ENCODE measurements at regions not wholly inside any gene's neighbourhood (a gene's known extent, or its start where the extent isn't known, plus 50 kb on each side); places are given as distances from the start of the nearest gene placed in this dataset.

DNA sequence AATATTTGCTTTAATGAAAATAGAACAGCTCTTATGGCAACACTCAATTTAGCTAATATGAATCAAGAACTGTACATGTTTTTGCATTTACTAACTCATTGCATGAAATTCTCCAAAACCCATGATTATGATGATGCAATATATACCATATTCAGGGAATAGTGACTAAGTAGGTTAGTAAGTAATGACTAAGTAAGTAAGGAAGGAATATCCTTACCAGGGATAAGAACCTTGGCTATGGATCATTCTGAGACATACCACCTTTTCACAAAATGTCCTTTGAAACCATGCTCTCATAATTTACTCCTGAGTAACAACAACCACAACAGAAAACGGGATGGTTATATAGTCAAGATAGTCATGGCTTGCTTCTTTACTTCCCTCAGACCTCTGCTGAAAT, 1513.0 kb downstream of the STIM2 start:
- TF ChIP-seq, protein P1, sequence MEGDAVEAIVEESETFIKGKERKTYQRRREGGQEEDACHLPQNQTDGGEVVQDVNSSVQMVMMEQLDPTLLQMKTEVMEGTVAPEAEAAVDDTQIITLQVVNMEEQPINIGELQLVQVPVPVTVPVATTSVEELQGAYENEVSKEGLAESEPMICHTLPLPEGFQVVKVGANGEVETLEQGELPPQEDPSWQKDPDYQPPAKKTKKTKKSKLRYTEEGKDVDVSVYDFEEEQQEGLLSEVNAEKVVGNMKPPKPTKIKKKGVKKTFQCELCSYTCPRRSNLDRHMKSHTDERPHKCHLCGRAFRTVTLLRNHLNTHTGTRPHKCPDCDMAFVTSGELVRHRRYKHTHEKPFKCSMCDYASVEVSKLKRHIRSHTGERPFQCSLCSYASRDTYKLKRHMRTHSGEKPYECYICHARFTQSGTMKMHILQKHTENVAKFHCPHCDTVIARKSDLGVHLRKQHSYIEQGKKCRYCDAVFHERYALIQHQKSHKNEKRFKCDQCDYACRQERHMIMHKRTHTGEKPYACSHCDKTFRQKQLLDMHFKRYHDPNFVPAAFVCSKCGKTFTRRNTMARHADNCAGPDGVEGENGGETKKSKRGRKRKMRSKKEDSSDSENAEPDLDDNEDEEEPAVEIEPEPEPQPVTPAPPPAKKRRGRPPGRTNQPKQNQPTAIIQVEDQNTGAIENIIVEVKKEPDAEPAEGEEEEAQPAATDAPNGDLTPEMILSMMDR (IDR thresholded peaks at IDR 0.05; ENCODE audit: insufficient read depth, low read depth, low read length): no peak
- no peak for TF ChIP-seq EZH2 (IDR thresholded peaks at IDR 0.05; ENCODE audit: insufficient read depth, low read length)

Data from astrocyte (in vitro differentiated cells and primary cell).